T47D (cell line): ENCODE measurements at regions not wholly inside any gene's neighbourhood (a gene's known extent, or its start where the extent isn't known, plus 50 kb on each side); places are given as distances from the start of the nearest gene placed in this dataset.
"Not testable (repeated sequence)": the region's sequence is repeated elsewhere in the genome, so short reads cannot be mapped to it uniquely, and the experiment has no call there.

ENCODE experiments used
- DNase-seq, 2 experiments: peaks; one replicate each; pipeline versions ENCODE4 v3.0.0 to v3.0.0-alpha.2; 2011 to 2012; ENCODE audit warnings: low read depth in 1 of 2, low spot score in 1 of 2
- JUND ChIP-seq: IDR thresholded peaks from 2 replicates; pipeline ENCODE4 v1.6.1; 2012; ENCODE audit warnings: low read depth
- in situ Hi-C: cut with HindIII; loops from 2 replicates; pipeline ENCODE4 v1.10.0; 2016; ENCODE audit warnings: low sequenced_read_pairs, low pct_unique_long_range_greater_than_20kb

GRCh38 chr4:116346750-116347149, 738.6 kb downstream of the TRAM1L1 start:
- in situ Hi-C loops, result no loop called here

GRCh38 chr4:116343809-116344208, 741.6 kb downstream of the TRAM1L1 start:
- in situ Hi-C loops, result no loop called here
- DNase-seq, result no peak
- no peak for TF ChIP-seq JUND

More at GRCh38 chr4:116346750-116347149, 738.6 kb downstream of the TRAM1L1 start:
- TF ChIP-seq JUND, result no peak
- no peak for DNase-seq

GRCh38 chr4:116342143-116342542, 743.2 kb downstream of the TRAM1L1 start:
- TF ChIP-seq JUND, result no peak
- no peak for DNase-seq
- in situ Hi-C loops, result no loop called here

- in situ Hi-C loops, result no loop called here
- TF ChIP-seq JUND, result no peak
- DNase-seq, result no peak
These were observed 752.9 kb downstream of the TRAM1L1 start for GRCh38 chr4:116332508-116332907.

GRCh38 chr4:116328261-116328860, 757.0 kb downstream of the TRAM1L1 start:
- in situ Hi-C loops, result no loop called here
- TF ChIP-seq JUND, result no peak
- no peak for DNase-seq

- no peak for DNase-seq
- TF ChIP-seq JUND, result no peak
- in situ Hi-C loops, result no loop called here
These were observed 761.8 kb downstream of the TRAM1L1 start for GRCh38 chr4:116323606-116324005.

GRCh38 chr4:116321471-116321870, 763.9 kb downstream of the TRAM1L1 start:
- no peak for TF ChIP-seq JUND
- DNase-seq, result no peak
- in situ Hi-C loops, result no loop called here

- TF ChIP-seq JUND, result no peak
- in situ Hi-C loops, result no loop called here
- no peak for DNase-seq
These were observed 764.5 kb downstream of the TRAM1L1 start for GRCh38 chr4:116320859-116321258.

- no peak for DNase-seq
- in situ Hi-C loops, result no loop called here
- TF ChIP-seq JUND, result no peak
These were observed 781.6 kb downstream of the TRAM1L1 start for GRCh38 chr4:116303736-116304188.

- in situ Hi-C loops, result no loop called here
- no peak for DNase-seq
- TF ChIP-seq JUND, result no peak
These were observed 782.2 kb downstream of the TRAM1L1 start for GRCh38 chr4:116302990-116303735.

GRCh38 chr4:116275006-116275405, 810.4 kb downstream of the TRAM1L1 start:
- TF ChIP-seq JUND, result no peak
- in situ Hi-C loops, result no loop called here
- no peak for DNase-seq

- DNase-seq, result no peak
- no peak for TF ChIP-seq JUND
- in situ Hi-C loops, result no loop called here
These were observed 813.0 kb downstream of the TRAM1L1 start for GRCh38 chr4:116272336-116272735.

- DNase-seq, in situ Hi-C loops: not testable (repeated sequence)
These were observed 824.4 kb downstream of the TRAM1L1 start for GRCh38 chr4:116260931-116261330.
